ENCODE measurements at regions not wholly inside any gene's neighbourhood (a gene's known extent, or its start where the extent isn't known, plus 50 kb on each side); places are given as distances from the start of the nearest gene placed in this dataset.

DNA sequence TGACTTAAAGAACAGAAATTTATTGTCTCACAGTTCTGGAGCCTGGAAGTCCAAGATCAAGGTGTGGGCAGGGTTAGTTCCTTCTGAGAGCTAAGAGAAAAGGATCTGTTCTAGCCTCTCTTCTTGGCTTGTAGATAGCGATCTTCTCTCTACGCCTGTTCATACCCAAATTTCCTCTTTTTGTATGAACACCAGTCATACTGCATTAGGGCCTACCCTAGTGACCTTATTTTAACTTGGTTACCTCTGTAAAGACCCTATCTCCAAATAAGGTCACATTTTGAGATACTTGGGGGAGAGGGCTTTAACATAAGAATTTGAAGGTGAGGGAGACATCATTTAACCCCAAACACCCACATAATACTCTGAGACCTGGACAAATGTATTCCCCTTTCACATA is 55.6 kb upstream of the SPP1 start:
- Histone ChIP-seq H3K4me2 (ENCODE audit: low read length) (no peak overlapping the region), H2AFZ (ENCODE audit: low read depth, low read length, poor library complexity, severe bottlenecking) (no peak overlapping the region), H3K27ac (ENCODE audit: low read depth, low read length) (no peak overlapping the region), H3K9ac (ENCODE audit: low read length) (no peak overlapping the region), H3K36me3 (ENCODE audit: control insufficient read depth in 1 of 2, insufficient read depth in 2 of 2, low read length in 2 of 2) (no peaks in the 10 kb centered on the region), H3K79me2 (ENCODE audit: insufficient read depth, low read length) (no peaks in the 10 kb centered on the region), H3K4me1 (ENCODE audit: control insufficient read depth in 1 of 2, insufficient read depth in 2 of 2, low read length in 2 of 2) (no peaks in the 10 kb centered on the region), H3K4me3 (replicated peaks in 1 of 2; ENCODE audit: low read depth in 1 of 2, low read length in 2 of 2) (no peak overlapping the region), H3K9me3 (ENCODE audit: control insufficient read depth in 1 of 2, insufficient read depth in 1 of 2, low read depth in 1 of 2, low read length in 2 of 2) (no peaks in the 10 kb centered on the region), H4K20me1 (ENCODE audit: insufficient read depth) (no peaks in the 10 kb centered on the region), H3K27me3 (ENCODE audit: insufficient read depth, low read length) (no peaks in the 10 kb centered on the region), H3K9me2 (ENCODE audit: insufficient read depth) (no peaks in the 10 kb centered on the region)
- ChIA-PET POLR2A (no interaction called here), RAD21 (ENCODE audit: low non-redundant PET in 1 of 2, low total read pairs in 2 of 2, uncharacterized antibody in 2 of 2, unreplicated experiment in 2 of 2) (no interaction called here), CTCF (no interaction called here)
- DNase-seq (ENCODE audit: low read depth, low spot score) (no peak), ATAC-seq (no peak)
- no TSS peak for BruUV-seq (replicated peaks)
- intact Hi-C loops (cut with micrococcal nuclease) = no loop called here
- TF ChIP-seq ZFX (IDR thresholded peaks at IDR 0.05) (no peak), EZH2phosphoT487 (IDR thresholded peaks at IDR 0.05; ENCODE audit: borderline replicate concordance) (no peak), EZH2 (IDR thresholded peaks at IDR 0.05) (no peak)

DNA sequence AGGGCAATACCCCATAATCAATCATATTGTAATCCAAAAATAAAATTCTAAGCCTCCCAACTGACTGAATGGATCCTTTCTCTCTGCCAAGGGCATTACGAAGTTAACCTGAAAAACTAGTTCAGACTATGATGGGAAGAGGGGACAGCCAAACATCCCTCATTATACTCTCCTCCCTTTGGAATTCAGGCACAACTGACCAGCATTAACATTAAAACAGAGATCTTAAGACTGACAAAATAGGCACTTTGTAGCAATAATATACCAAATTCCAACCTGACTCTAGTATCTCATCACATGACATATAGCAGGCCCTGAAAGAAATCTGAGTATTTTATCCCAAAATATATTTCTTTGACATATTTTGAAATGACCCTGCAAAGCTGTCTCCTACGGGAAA is 55.0 kb upstream of the SPP1 start:
- H3K9me2 ChIP-seq (ENCODE audit: insufficient read depth) = no peaks in the 10 kb centered on the region
- H2AFZ ChIP-seq (ENCODE audit: low read depth, low read length, poor library complexity, severe bottlenecking) = no peak overlapping the region
- no peak for DNase-seq (ENCODE audit: low read depth, low spot score)
- H3K9me3 ChIP-seq (ENCODE audit: control insufficient read depth in 1 of 2, insufficient read depth in 1 of 2, low read depth in 1 of 2, low read length in 2 of 2) = no peaks in the 10 kb centered on the region
- CTCF ChIA-PET = no interaction called here
- no peaks in the 10 kb centered on the region for H3K27me3 ChIP-seq (ENCODE audit: insufficient read depth, low read length)
- H3K79me2 ChIP-seq (ENCODE audit: insufficient read depth, low read length) = no peaks in the 10 kb centered on the region
- no TSS peak for BruUV-seq (replicated peaks)
- H3K27ac ChIP-seq (ENCODE audit: low read depth, low read length) = no peak overlapping the region
- no peak overlapping the region for H3K9ac ChIP-seq (ENCODE audit: low read length)
- no peak overlapping the region for H3K4me3 ChIP-seq (replicated peaks in 1 of 2; ENCODE audit: low read depth in 1 of 2, low read length in 2 of 2)
- intact Hi-C loops (cut with micrococcal nuclease) = no loop called here
- no peaks in the 10 kb centered on the region for H3K36me3 ChIP-seq (ENCODE audit: control insufficient read depth in 1 of 2, insufficient read depth in 2 of 2, low read length in 2 of 2)
- RAD21 ChIA-PET (ENCODE audit: low non-redundant PET in 1 of 2, low total read pairs in 2 of 2, uncharacterized antibody in 2 of 2, unreplicated experiment in 2 of 2) = no interaction called here
- POLR2A ChIA-PET = no interaction called here
- H3K4me1 ChIP-seq (ENCODE audit: control insufficient read depth in 1 of 2, insufficient read depth in 2 of 2, low read length in 2 of 2) = no peaks in the 10 kb centered on the region
- TF ChIP-seq, protein P1, sequence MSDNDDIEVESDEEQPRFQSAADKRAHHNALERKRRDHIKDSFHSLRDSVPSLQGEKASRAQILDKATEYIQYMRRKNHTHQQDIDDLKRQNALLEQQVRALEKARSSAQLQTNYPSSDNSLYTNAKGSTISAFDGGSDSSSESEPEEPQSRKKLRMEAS (IDR thresholded peaks at IDR 0.05) = no peak
- TF ChIP-seq, protein P2, sequence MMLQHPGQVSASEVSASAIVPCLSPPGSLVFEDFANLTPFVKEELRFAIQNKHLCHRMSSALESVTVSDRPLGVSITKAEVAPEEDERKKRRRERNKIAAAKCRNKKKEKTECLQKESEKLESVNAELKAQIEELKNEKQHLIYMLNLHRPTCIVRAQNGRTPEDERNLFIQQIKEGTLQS (IDR thresholded peaks at IDR 0.05) = no peak
- TF ChIP-seq, protein P3, sequence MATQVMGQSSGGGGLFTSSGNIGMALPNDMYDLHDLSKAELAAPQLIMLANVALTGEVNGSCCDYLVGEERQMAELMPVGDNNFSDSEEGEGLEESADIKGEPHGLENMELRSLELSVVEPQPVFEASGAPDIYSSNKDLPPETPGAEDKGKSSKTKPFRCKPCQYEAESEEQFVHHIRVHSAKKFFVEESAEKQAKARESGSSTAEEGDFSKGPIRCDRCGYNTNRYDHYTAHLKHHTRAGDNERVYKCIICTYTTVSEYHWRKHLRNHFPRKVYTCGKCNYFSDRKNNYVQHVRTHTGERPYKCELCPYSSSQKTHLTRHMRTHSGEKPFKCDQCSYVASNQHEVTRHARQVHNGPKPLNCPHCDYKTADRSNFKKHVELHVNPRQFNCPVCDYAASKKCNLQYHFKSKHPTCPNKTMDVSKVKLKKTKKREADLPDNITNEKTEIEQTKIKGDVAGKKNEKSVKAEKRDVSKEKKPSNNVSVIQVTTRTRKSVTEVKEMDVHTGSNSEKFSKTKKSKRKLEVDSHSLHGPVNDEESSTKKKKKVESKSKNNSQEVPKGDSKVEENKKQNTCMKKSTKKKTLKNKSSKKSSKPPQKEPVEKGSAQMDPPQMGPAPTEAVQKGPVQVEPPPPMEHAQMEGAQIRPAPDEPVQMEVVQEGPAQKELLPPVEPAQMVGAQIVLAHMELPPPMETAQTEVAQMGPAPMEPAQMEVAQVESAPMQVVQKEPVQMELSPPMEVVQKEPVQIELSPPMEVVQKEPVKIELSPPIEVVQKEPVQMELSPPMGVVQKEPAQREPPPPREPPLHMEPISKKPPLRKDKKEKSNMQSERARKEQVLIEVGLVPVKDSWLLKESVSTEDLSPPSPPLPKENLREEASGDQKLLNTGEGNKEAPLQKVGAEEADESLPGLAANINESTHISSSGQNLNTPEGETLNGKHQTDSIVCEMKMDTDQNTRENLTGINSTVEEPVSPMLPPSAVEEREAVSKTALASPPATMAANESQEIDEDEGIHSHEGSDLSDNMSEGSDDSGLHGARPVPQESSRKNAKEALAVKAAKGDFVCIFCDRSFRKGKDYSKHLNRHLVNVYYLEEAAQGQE (IDR thresholded peaks at IDR 0.05; ENCODE audit: low read depth) = no peak
- TF ChIP-seq, protein P4, sequence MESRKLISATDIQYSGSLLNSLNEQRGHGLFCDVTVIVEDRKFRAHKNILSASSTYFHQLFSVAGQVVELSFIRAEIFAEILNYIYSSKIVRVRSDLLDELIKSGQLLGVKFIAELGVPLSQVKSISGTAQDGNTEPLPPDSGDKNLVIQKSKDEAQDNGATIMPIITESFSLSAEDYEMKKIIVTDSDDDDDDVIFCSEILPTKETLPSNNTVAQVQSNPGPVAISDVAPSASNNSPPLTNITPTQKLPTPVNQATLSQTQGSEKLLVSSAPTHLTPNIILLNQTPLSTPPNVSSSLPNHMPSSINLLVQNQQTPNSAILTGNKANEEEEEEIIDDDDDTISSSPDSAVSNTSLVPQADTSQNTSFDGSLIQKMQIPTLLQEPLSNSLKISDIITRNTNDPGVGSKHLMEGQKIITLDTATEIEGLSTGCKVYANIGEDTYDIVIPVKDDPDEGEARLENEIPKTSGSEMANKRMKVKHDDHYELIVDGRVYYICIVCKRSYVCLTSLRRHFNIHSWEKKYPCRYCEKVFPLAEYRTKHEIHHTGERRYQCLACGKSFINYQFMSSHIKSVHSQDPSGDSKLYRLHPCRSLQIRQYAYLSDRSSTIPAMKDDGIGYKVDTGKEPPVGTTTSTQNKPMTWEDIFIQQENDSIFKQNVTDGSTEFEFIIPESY (IDR thresholded peaks at IDR 0.05; ENCODE audit: extremely low read depth, insufficient replicate concordance, low read length) = no peak
- TF ChIP-seq SRF (IDR thresholded peaks at IDR 0.05; ENCODE audit: low read depth) = no peak
- TF ChIP-seq, protein P5, sequence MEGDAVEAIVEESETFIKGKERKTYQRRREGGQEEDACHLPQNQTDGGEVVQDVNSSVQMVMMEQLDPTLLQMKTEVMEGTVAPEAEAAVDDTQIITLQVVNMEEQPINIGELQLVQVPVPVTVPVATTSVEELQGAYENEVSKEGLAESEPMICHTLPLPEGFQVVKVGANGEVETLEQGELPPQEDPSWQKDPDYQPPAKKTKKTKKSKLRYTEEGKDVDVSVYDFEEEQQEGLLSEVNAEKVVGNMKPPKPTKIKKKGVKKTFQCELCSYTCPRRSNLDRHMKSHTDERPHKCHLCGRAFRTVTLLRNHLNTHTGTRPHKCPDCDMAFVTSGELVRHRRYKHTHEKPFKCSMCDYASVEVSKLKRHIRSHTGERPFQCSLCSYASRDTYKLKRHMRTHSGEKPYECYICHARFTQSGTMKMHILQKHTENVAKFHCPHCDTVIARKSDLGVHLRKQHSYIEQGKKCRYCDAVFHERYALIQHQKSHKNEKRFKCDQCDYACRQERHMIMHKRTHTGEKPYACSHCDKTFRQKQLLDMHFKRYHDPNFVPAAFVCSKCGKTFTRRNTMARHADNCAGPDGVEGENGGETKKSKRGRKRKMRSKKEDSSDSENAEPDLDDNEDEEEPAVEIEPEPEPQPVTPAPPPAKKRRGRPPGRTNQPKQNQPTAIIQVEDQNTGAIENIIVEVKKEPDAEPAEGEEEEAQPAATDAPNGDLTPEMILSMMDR (IDR thresholded peaks at IDR 0.05 in 2 of 3, conservative IDR thresholded peaks at IDR 0.05 in 1 of 3; ENCODE audit: borderline replicate concordance in 1 of 3, insufficient read depth in 1 of 3, low read depth in 2 of 3, low read length in 2 of 3) = no peak
- TF ChIP-seq ELF1 (IDR thresholded peaks at IDR 0.05; ENCODE audit: borderline replicate concordance, low read depth) = no peak
- no peak for TF ChIP-seq SIN3A (IDR thresholded peaks at IDR 0.05; ENCODE audit: low read depth)
- no peak for TF ChIP-seq POLR2AphosphoS5 (IDR thresholded peaks at IDR 0.05; ENCODE audit: low read depth, low read length)
- no peak for TF ChIP-seq SP1 (IDR thresholded peaks at IDR 0.05; ENCODE audit: low read depth)
- H3K4me2 ChIP-seq (ENCODE audit: low read length) = no peak overlapping the region
- no peaks in the 10 kb centered on the region for H4K20me1 ChIP-seq (ENCODE audit: insufficient read depth)
- no peak for ATAC-seq
